GM12872 (cell line): ENCODE measurements at regions not wholly inside any gene's neighbourhood (a gene's known extent, or its start where the extent isn't known, plus 50 kb on each side); places are given as distances from the start of the nearest gene placed in this dataset.

ENCODE experiments used
- CTCF ChIP-seq: IDR thresholded peaks from 3 replicates; pipeline ENCODE4 v1.5.1; 2011; ENCODE audit warnings: low read depth, mild to moderate bottlenecking, low read length, moderate library complexity; ENCODE audit not compliant: insufficient read depth

- no peak for TF ChIP-seq CTCF
Observed at GRCh38 chr5:155871623-155872022, 455.3 kb upstream of the SGCD start.

GRCh38 chr5:155872629-155873220 lies 454.2 kb upstream of the SGCD start:
- no peak for TF ChIP-seq CTCF

DNA sequence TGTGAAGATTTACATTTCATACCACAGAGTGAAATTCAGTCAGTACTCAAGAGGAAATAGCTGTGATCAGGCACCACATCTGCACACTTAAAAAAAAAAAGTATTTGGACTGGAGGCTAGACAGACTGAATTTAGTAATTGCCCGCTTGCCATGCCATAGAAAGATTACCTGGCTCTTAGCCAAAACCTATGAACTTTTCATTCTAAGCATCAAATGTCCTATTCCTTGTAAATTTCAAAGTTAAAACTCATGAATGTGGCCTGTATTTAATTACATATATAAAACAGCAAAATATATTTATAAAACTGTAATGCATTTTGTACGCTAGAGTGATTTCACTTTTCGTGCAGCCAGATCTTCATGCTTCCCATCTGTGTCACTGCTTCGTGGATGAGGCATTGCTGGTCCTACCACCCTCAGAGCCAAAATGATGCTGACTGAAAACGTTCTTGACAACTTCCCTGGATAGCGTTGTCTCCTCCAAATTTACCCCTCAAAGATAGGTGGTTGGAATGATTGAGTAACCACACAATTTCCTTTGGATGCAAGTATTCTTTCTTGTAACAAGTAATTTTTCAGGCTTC lies 447.9 kb upstream of the SGCD start:
- TF ChIP-seq CTCF: no peak

- no peak for TF ChIP-seq CTCF
Observed at GRCh38 chr5:155884041-155884440, 442.9 kb upstream of the SGCD start.

DNA sequence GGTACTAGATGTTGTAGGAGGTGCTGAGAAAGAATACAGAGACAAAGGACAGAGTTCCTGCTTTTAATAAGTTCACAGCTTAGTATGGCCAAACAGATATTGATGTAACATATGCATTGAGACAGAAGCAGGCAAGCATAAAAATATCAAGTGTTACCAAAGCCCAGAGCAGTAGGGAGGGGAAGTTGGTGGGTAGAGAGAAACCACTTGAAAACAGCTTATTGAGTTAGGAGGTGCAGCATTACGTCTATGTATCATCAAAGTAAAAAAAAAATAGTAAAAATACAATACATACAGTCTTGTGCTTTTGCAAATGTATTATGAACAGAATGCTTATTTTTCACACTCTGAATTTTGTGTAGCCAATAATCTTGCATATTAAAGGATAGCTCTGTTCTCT lies 441.8 kb upstream of the SGCD start:
- TF ChIP-seq CTCF: no peak

GRCh38 chr5:155886311-155887031 lies 440.5 kb upstream of the SGCD start:
- no peak for TF ChIP-seq CTCF

GRCh38 chr5:155895484-155895883 lies 431.5 kb upstream of the SGCD start:
- TF ChIP-seq CTCF: no peak
